ENCODE measurements at regions not wholly inside any gene's neighbourhood (a gene's known extent, or its start where the extent isn't known, plus 50 kb on each side); places are given as distances from the start of the nearest gene placed in this dataset.

GRCh38 chr11:30120045-30120589, 103.3 kb upstream of the KCNA4 start:
- no peak overlapping the region for H3K4me3 ChIP-seq (ENCODE audit: low read length)
- H3K9me2 ChIP-seq (replicated peaks; ENCODE audit: insufficient read depth, low read length): no peaks in the 10 kb centered on the region
- no peaks in the 10 kb centered on the region for H3K4me1 ChIP-seq (ENCODE audit: low read length)
- no peaks in the 10 kb centered on the region for H3K9me3 ChIP-seq (replicated peaks; ENCODE audit: insufficient read depth, low read length)
- H3K9ac ChIP-seq (ENCODE audit: low read length): no peak overlapping the region
- H3K4me2 ChIP-seq (ENCODE audit: low read depth, low read length): no peak overlapping the region
- no peak overlapping the region for H2AFZ ChIP-seq (ENCODE audit: low read length)
- no peaks in the 10 kb centered on the region for H3K27me3 ChIP-seq (replicated peaks; ENCODE audit: insufficient read depth, low read length)
- H3K36me3 ChIP-seq (replicated peaks; ENCODE audit: insufficient read depth, low read length): no peaks in the 10 kb centered on the region
- H3F3A ChIP-seq (ENCODE audit: insufficient read depth, low read length): no peaks in the 10 kb centered on the region
- DNase-seq: no peak
- H3K27ac ChIP-seq (ENCODE audit: low read length): no peak overlapping the region
- H4K20me1 ChIP-seq (ENCODE audit: insufficient read depth, low read length): no peaks in the 10 kb centered on the region
- no peak for TF ChIP-seq EZH2phosphoT487 (IDR thresholded peaks at IDR 0.05; ENCODE audit: low read length)
- TF ChIP-seq CTCF (IDR thresholded peaks at IDR 0.05; ENCODE audit: low read length): no peak
- no peak for TF ChIP-seq EZH2 (optimal IDR thresholded peaks at IDR 0.05; ENCODE audit: low read depth, low read length)
- no peaks in the 10 kb centered on the region for H3K79me2 ChIP-seq (ENCODE audit: low read length)

- H3K27ac ChIP-seq (ENCODE audit: low read length): no peak overlapping the region
These were observed 105.4 kb upstream of the FSHB start for GRCh38 chr11:30125456-30125855.

GRCh38 chr11:30128269-30128932, 102.4 kb upstream of the FSHB start:
- Histone ChIP-seq H3K27ac (ENCODE audit: low read length) (no peak overlapping the region), H3K4me3 (ENCODE audit: low read length) (no peak overlapping the region), H3K9me2 (replicated peaks; ENCODE audit: insufficient read depth, low read length) (no peaks in the 10 kb centered on the region), H3K27me3 (replicated peaks; ENCODE audit: insufficient read depth, low read length) (no peaks in the 10 kb centered on the region), H3K4me2 (ENCODE audit: low read depth, low read length) (no peak overlapping the region), H3K36me3 (replicated peaks; ENCODE audit: insufficient read depth, low read length) (no peaks in the 10 kb centered on the region), H3K4me1 (ENCODE audit: low read length) (no peaks in the 10 kb centered on the region), H3K79me2 (ENCODE audit: low read length) (no peaks in the 10 kb centered on the region), H3K9me3 (replicated peaks; ENCODE audit: insufficient read depth, low read length) (no peaks in the 10 kb centered on the region), H2AFZ (ENCODE audit: low read length) (no peak overlapping the region), H4K20me1 (ENCODE audit: insufficient read depth, low read length) (no peaks in the 10 kb centered on the region), H3K9ac (ENCODE audit: low read length) (no peak overlapping the region), H3F3A (ENCODE audit: insufficient read depth, low read length) (no peaks in the 10 kb centered on the region)
- no peak for TF ChIP-seq EZH2phosphoT487 (IDR thresholded peaks at IDR 0.05; ENCODE audit: low read length)
- TF ChIP-seq CTCF (IDR thresholded peaks at IDR 0.05; ENCODE audit: low read length): peak; percentile 72
- DNase-seq: no peak

More at GRCh38 chr11:30125456-30125855, 105.4 kb upstream of the FSHB start:
- H3K4me2 ChIP-seq (ENCODE audit: low read depth, low read length): no peak overlapping the region
- H3K9me2 ChIP-seq (replicated peaks; ENCODE audit: insufficient read depth, low read length): no peaks in the 10 kb centered on the region
- H3K4me3 ChIP-seq (ENCODE audit: low read length): no peak overlapping the region
- no peaks in the 10 kb centered on the region for H4K20me1 ChIP-seq (ENCODE audit: insufficient read depth, low read length)
- DNase-seq: no peak
- H3K36me3 ChIP-seq (replicated peaks; ENCODE audit: insufficient read depth, low read length): no peaks in the 10 kb centered on the region
- H3K79me2 ChIP-seq (ENCODE audit: low read length): no peaks in the 10 kb centered on the region
- H3K9ac ChIP-seq (ENCODE audit: low read length): no peak overlapping the region
- H3K9me3 ChIP-seq (replicated peaks; ENCODE audit: insufficient read depth, low read length): no peaks in the 10 kb centered on the region
- H3K27me3 ChIP-seq (replicated peaks; ENCODE audit: insufficient read depth, low read length): no peaks in the 10 kb centered on the region
- H2AFZ ChIP-seq (ENCODE audit: low read length): no peak overlapping the region
- TF ChIP-seq CTCF (IDR thresholded peaks at IDR 0.05; ENCODE audit: low read length) (no peak), EZH2 (optimal IDR thresholded peaks at IDR 0.05; ENCODE audit: low read depth, low read length) (no peak), EZH2phosphoT487 (IDR thresholded peaks at IDR 0.05; ENCODE audit: low read length) (no peak)
- no peaks in the 10 kb centered on the region for H3F3A ChIP-seq (ENCODE audit: insufficient read depth, low read length)
- H3K4me1 ChIP-seq (ENCODE audit: low read length): no peaks in the 10 kb centered on the region

Measured in MM.1S (cell line).